HG02623 (cell line): ENCODE measurements at regions not wholly inside any gene's neighbourhood (a gene's known extent, or its start where the extent isn't known, plus 50 kb on each side); places are given as distances from the start of the nearest gene placed in this dataset.
"Not testable (repeated sequence)": the region's sequence is repeated elsewhere in the genome, so short reads cannot be mapped to it uniquely, and the experiment has no call there.

Experiments
- ATAC-seq: cut with Tn5 transposase; IDR thresholded peaks from one replicate; pipeline ENCODE4 v1.9.1; 2021; ENCODE audit warnings: moderate library complexity; ENCODE audit not compliant: unreplicated experiment

GRCh38 chr4:154035341-154035740 is 246.5 kb upstream of the SFRP2 start:
- ATAC-seq: no peak

- ATAC-seq: no peak
Measured at GRCh38 chr4:154033921-154034320, 245.0 kb upstream of the SFRP2 start.

- no peak for ATAC-seq
Measured at GRCh38 chr4:154032914-154033313, 244.0 kb upstream of the SFRP2 start.

- ATAC-seq: no peak
Measured at GRCh38 chr4:154030746-154031145, 241.9 kb upstream of the SFRP2 start.

- ATAC-seq: no peak
Measured at GRCh38 chr4:154030152-154030551, 241.3 kb upstream of the SFRP2 start.

- ATAC-seq: no peak
Measured at GRCh38 chr4:154029171-154029570, 240.3 kb upstream of the SFRP2 start.

DNA sequence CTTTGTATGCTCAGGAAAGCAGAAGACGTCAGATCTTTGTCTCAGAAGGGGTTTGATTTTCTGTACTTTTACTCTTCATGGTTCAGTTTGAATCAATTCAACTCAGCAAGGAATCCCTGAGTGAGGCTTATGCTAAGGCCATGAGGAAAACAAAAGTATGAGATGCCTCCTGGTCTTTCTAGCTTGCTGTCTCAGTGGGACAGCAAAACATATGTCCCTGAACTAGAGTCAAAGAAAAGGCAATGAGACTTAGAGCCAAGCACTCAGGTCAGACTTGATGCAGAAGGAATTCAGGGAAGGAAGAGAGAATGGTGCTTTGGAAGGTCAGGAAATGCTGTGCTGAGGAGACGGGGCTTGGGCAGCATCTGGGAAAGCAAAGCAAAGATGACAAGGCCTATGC is 236.2 kb upstream of the SFRP2 start:
- no peak for ATAC-seq

GRCh38 chr4:154024097-154024694 is 235.3 kb upstream of the SFRP2 start:
- ATAC-seq: no peak

DNA sequence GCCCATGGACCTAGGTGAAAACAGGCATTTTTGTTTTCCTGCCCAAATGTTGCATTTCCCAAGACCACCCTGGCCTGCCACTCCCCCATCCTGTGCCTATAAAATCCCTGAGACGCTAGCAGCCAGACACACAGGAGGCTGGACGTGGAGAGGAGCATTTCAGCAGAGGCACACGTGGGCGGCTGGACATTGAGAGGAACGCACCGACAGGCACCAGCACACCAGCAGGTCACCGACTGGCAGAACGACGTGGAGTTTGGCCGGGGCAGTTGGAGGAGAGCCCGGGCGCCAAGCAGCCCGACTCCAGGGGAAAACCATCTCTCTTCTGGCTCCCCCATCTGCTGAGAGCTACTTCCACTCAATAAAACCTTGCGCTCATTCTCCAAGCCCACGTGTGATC is 234.8 kb upstream of the SFRP2 start:
- ATAC-seq: not testable (repeated sequence)

GRCh38 chr4:154019811-154020210 is 230.9 kb upstream of the SFRP2 start:
- ATAC-seq: no peak

- ATAC-seq: no peak
Measured at GRCh38 chr4:154018659-154019058, 229.8 kb upstream of the SFRP2 start.

- ATAC-seq: no peak
Measured at GRCh38 chr4:154015578-154015977, 226.7 kb upstream of the SFRP2 start.

GRCh38 chr4:154014407-154015321 is 225.8 kb upstream of the SFRP2 start:
- no peak for ATAC-seq

DNA sequence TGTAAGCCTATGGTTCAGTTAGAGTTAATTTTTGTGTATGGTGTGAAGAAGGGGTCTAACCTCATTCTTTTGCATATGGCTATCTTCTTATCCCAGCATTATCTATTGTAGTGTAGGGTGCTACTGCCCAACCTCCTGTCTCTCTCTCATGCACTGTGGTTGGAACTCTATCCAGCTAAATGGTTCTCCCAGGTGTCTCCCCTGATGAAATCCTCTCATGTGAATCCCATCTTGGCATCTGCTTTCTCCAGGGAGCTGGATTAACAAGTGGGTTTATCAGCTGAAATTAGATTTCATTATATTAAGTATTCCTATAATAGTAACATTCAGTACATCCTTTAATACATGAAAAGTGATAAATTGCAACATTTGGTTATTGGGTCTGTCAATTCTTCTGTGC is 224.7 kb upstream of the SFRP2 start:
- ATAC-seq: no peak

DNA sequence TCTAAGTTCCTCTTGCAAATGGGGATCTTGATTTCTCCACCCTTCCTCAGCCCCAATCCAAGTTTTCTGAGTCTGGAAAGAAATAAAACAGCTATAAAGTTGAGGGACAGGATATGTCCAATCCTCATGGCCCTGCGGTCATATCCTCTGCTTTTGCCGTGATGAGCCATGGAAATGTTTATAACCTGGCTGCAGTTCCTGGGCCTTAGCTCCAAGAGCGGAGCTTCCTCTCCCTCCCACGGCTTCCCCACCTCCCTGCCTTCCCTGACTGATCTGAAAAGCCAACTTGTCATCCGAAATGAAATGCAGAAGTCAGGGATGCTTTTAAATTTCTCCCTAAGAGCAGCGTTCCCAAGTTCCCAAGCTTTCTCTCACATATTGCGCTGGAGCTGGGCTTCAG is 221.5 kb upstream of the SFRP2 start:
- no peak for ATAC-seq

DNA sequence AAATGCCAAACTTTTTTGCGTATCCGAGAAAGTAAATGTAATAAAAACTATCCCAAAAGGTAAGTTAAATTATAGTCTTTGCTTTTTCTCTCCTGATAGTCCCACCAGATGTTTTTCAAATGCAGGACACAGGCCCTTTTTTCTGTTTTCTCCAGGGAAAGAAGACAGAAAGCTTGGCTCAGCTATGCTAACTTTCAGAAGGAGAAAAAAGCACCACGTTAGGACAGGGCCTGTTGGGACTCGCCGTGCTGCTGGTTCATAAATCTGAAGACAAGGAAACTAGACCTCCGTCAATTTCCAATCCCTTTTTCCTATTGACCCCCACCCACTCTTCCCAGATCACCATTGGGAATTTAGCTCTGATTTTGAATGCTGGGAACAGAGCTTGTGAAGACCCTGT is 220.9 kb upstream of the SFRP2 start:
- no peak for ATAC-seq

DNA sequence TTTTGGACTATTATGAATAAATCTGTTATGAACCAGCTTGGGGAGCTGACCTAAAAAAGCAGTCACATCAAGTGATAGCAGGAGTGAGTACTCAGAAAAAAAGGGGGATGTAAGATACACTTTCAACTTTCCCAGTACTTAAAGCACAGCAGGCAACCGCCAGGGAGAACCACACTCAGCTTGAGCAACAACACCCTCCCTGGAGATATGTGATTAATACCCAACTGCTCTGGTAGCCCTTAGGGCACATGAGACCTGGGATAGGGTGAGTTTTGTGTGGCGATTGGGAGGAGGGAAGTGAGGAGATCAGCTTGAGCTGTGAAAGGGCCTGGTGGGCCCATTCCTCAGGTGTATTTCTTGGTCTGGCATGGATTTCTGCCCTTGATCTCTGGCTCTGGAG is 220.3 kb upstream of the SFRP2 start:
- no peak for ATAC-seq

GRCh38 chr4:154005171-154005520 is 216.3 kb upstream of the SFRP2 start:
- no peak for ATAC-seq

- no peak for ATAC-seq
Measured at GRCh38 chr4:154004507-154005170, 215.8 kb upstream of the SFRP2 start.

DNA sequence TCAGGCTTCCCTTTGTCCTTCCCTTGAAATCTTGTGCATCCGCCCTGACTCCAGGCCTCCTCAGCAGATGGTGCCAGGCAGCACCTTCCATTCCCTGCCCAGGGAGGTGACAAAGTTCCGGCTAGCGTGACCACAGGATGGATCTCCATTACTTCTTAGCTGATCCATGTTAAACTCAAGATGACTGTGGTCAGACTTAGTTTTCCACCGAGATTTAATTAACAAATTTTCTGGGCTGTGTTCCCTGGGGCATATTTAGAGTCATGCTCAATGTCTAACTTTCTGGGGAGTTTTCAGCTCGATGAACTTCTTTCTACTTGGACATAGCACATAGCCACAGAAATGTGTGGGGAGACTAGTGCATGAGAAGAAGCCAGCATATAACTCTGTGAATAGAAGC is 215.1 kb upstream of the SFRP2 start:
- no peak for ATAC-seq

GRCh38 chr4:154003378-154003777 is 214.5 kb upstream of the SFRP2 start:
- ATAC-seq: no peak

DNA sequence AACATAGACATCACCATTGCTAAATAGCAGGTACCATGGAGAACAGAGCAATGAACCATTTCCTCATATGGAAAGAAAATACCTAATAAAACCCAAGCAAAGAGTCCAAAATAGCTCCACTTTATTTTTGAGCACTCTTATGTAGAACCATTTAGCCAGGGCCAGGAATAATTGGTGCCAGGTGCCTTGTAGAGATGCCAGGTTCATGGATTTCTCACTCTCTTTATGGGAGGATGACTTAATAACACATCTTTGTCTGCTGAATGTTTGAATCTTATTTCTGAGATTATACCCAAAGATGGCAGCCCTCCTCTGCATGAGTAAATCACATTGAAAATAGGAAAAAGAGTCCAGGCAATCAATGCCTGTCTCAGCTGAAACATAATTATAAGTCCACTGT is 212.3 kb upstream of the SFRP2 start:
- ATAC-seq: no peak
